Hepatocyte (in vitro differentiated cells): ENCODE measurements at regions not wholly inside any gene's neighbourhood (a gene's known extent, or its start where the extent isn't known, plus 50 kb on each side); places are given as distances from the start of the nearest gene placed in this dataset.

Experiments used
- DNase-seq: peaks from one replicate; pipeline ENCODE4 v3.0.0-alpha.2; 2016; ENCODE audit warnings: low spot score
- H2AFZ ChIP-seq: fragments of 200-600 bp; sonication (generic); 2 replicates; pipeline ENCODE4 v1.6.0; 2016; ENCODE audit warnings: antibody characterized with exemption, mild to moderate bottlenecking
- H3K27ac ChIP-seq: fragments of 200-600 bp; sonication (generic); 2 replicates; pipeline ENCODE4 v1.5.1; 2016; ENCODE audit warnings: mild to moderate bottlenecking
- H3K27me3 ChIP-seq: fragments of 200-600 bp; sonication (generic); 2 replicates; pipeline ENCODE4 v1.6.1; 2016
- H3K36me3 ChIP-seq: fragments of 200-600 bp; sonication (generic); replicated peaks from 2 replicates; pipeline ENCODE4 v1.5.1; 2016; ENCODE audit warnings: low read depth; ENCODE audit not compliant: insufficient read depth
- H3K4me1 ChIP-seq: fragments of 200-600 bp; sonication (generic); 2 replicates; pipeline ENCODE4 v1.5.1; 2016; ENCODE audit warnings: mild to moderate bottlenecking, moderate library complexity; ENCODE audit not compliant: insufficient read depth
- H3K4me2 ChIP-seq: fragments of 200-600 bp; sonication (generic); 2 replicates; pipeline ENCODE4 v1.6.0; 2016
- H3K4me3 ChIP-seq: fragments of 200-600 bp; sonication (generic); 2 replicates; pipeline ENCODE4 v1.5.1; 2016; ENCODE audit warnings: mild to moderate bottlenecking
- H3K79me2 ChIP-seq: fragments of 200-600 bp; sonication (generic); 2 replicates; pipeline ENCODE4 v1.6.0; 2017; ENCODE audit warnings: mild to moderate bottlenecking
- H3K9me2 ChIP-seq: fragments of 200-600 bp; sonication (generic); replicated peaks from 2 replicates; pipeline ENCODE4 v1.6.0; 2017; ENCODE audit warnings: mild to moderate bottlenecking; ENCODE audit not compliant: insufficient read depth
- H3K9me3 ChIP-seq: fragments of 200-600 bp; sonication (generic); 2 replicates; pipeline ENCODE4 v1.5.1; 2016; ENCODE audit warnings: low read depth, mild to moderate bottlenecking
- H4K20me1 ChIP-seq: fragments of 200-600 bp; sonication (generic); 2 replicates; pipeline ENCODE4 v1.6.0; 2016; ENCODE audit warnings: mild to moderate bottlenecking; ENCODE audit not compliant: insufficient read depth, poor library complexity, severe bottlenecking
- EZH2 ChIP-seq: fragments of 200-600 bp; sonication (generic); IDR thresholded peaks from 2 replicates; pipeline ENCODE4 v1.6.1; 2016; ENCODE audit warnings: antibody characterized with exemption, mild to moderate bottlenecking, borderline replicate concordance
- EZH2phosphoT487 ChIP-seq: fragments of 200-600 bp; sonication (generic); IDR thresholded peaks from one replicate; pipeline ENCODE4 v1.6.1; 2018; ENCODE audit warnings: antibody characterized with exemption, mild to moderate bottlenecking, low read depth, moderate library complexity; ENCODE audit not compliant: unreplicated experiment, severe bottlenecking
- WGBS: methylation state at CpG from one replicate; pipeline ENCODE4 v1.1.6; 2016; ENCODE audit warnings: low lambda C conversion rate; ENCODE audit errors: missing lambda C conversion rate; 5-methylcytosine and 5-hydroxymethylcytosine counted together
- TF ChIP-seq, protein P1 (sequence below): fragments of 200-600 bp; sonication (generic); IDR thresholded peaks from 2 replicates; pipeline ENCODE4 v1.5.1; 2016; ENCODE audit warnings: antibody characterized with exemption, mild to moderate bottlenecking; ENCODE audit not compliant: poor library complexity

DNA sequence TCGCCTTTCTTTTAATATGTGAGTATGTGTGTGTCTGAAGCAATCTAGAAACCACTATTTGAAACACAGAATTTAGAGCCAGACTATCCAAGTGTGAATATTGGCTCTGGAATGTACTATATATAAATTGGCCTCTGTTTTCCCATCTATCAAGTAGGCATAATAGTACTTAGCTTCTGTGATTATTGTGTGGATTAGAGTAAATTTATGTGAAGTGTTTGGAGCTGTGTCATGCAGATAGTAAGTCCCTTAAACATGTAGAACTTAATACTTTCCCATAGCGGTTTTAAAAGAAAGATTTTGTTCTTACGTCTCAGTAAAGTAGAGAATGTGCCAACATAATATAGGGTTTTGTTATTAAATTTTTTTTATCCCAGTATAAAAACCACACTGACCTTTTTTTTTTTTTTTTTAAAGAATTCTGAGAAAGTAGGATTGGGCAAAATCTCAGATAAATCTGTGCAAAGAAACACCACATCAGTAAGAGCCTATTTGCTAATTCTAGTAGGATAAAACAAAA is 432.3 kb downstream of the RFC3 start:
- Histone ChIP-seq H3K4me1 (no peaks in the 10 kb centered on the region), H3K9me2 (no peaks in the 10 kb centered on the region), H3K79me2 (no peaks in the 10 kb centered on the region), H3K4me3 (no peak overlapping the region), H3K27me3 (no peaks in the 10 kb centered on the region), H4K20me1 (no peaks in the 10 kb centered on the region), H3K27ac (no peak overlapping the region), H3K36me3 (no peaks in the 10 kb centered on the region), H3K4me2 (no peak overlapping the region), H2AFZ (no peak overlapping the region), H3K9me3 (no peaks in the 10 kb centered on the region)
- TF ChIP-seq EZH2 = no peak
- WGBS = 78% methylated on average over 3 of the region's 3 CpGs
- DNase-seq = no peak

DNA sequence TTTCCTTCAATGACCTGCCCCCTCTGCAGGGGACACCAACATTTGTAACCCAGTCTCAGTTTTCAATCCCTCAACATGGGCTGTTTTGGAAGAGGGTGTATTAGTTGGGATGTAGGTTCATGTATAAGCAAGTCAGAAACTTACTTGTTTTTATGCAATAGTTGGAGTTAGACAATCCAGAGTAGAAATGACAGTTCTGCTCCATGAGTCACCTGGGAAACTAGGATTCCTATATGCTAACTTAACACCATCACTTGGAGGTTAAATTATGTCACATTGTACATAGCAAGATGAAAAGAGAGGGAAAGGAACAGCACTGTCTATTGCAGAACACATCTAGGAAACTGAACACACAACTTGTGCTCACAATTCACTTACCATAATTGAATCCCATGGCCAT is 436.4 kb downstream of the RFC3 start:
- Histone ChIP-seq H4K20me1 (no peaks in the 10 kb centered on the region), H3K27me3 (no peaks in the 10 kb centered on the region), H3K9me3 (no peaks in the 10 kb centered on the region), H2AFZ (no peak overlapping the region), H3K4me3 (no peak overlapping the region), H3K4me2 (no peak overlapping the region), H3K27ac (no peak overlapping the region), H3K36me3 (no peaks in the 10 kb centered on the region), H3K79me2 (no peaks in the 10 kb centered on the region), H3K9me2 (no peaks in the 10 kb centered on the region), H3K4me1 (no peaks in the 10 kb centered on the region)
- no peak for TF ChIP-seq EZH2
- TF ChIP-seq, protein P1, sequence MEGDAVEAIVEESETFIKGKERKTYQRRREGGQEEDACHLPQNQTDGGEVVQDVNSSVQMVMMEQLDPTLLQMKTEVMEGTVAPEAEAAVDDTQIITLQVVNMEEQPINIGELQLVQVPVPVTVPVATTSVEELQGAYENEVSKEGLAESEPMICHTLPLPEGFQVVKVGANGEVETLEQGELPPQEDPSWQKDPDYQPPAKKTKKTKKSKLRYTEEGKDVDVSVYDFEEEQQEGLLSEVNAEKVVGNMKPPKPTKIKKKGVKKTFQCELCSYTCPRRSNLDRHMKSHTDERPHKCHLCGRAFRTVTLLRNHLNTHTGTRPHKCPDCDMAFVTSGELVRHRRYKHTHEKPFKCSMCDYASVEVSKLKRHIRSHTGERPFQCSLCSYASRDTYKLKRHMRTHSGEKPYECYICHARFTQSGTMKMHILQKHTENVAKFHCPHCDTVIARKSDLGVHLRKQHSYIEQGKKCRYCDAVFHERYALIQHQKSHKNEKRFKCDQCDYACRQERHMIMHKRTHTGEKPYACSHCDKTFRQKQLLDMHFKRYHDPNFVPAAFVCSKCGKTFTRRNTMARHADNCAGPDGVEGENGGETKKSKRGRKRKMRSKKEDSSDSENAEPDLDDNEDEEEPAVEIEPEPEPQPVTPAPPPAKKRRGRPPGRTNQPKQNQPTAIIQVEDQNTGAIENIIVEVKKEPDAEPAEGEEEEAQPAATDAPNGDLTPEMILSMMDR = no peak
- TF ChIP-seq EZH2phosphoT487 = no peak
- DNase-seq = no peak

DNA sequence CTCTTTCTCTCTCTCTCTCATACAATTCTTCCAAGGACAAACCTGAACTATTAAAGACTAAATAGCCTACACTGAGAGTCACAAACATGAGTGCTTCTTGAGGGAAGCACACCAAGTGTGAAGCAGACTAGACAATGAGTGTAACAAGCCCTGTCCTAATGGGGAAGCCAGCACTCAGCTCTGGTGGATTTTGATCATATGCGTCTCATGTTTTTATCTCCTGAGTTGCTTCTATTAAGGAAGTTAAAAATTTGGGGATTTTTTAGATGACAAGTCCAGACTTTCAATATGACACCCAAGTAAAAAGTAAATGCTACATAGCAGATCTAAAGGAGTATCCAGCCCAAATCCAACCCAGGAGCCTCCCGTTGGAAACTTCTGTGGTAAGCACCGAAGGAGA is 437.8 kb downstream of the RFC3 start:
- no peaks in the 10 kb centered on the region for H3K27me3 ChIP-seq
- H3K36me3 ChIP-seq = no peaks in the 10 kb centered on the region
- WGBS = 94% methylated on average over 3 of the region's 3 CpGs
- no peaks in the 10 kb centered on the region for H4K20me1 ChIP-seq
- no peak for TF ChIP-seq EZH2phosphoT487
- TF ChIP-seq, protein P1 = no peak
- TF ChIP-seq EZH2 = no peak
- H3K79me2 ChIP-seq = no peaks in the 10 kb centered on the region
- no peak overlapping the region for H3K4me3 ChIP-seq
- no peak overlapping the region for H3K4me2 ChIP-seq
- DNase-seq = no peak
- no peak overlapping the region for H3K27ac ChIP-seq
- no peak overlapping the region for H2AFZ ChIP-seq
- H3K9me3 ChIP-seq = no peaks in the 10 kb centered on the region
- H3K9me2 ChIP-seq = no peaks in the 10 kb centered on the region
- no peaks in the 10 kb centered on the region for H3K4me1 ChIP-seq

DNA sequence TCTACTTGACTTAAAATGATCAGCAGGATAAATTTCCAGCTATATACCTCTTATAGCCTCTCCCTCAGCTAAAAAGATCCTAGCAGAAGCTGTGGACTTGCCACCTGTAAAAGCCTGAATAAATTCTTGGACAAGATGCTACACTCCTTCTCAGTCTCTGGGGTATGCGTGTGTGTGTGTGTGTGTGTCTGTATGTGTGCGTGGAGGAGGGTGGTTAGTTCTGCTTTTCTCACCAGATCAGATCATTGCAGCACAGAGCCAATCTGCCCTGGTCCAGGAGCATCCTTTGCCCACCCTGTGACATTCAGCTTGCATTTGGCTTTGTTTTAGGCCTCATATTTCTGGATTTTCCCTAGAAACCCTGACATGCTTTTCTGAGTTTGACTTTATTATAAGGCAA is 438.3 kb downstream of the RFC3 start:
- DNase-seq = no peak
- no peaks in the 10 kb centered on the region for H3K79me2 ChIP-seq

DNA sequence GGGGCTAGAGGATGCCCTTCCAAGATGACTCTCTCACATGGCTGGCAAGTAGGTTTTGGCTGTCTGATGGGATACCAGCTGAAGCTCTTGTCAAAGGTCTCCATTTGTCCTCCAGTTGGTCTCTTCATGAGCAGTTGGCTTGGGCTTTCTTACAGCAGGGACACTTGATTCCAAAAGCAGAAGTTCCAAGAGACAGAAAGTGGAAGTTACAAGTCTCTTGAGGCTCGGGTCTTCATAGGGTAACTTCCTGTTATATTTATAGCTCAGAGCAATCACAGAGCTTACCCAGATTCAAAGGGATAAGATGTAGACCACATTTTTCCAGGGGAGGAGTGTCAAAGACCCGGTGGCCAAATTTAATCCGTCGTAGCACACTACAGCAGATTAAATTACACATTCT is 440.0 kb downstream of the RFC3 start:
- no peak overlapping the region for H3K27ac ChIP-seq
- no peak for TF ChIP-seq EZH2phosphoT487
- TF ChIP-seq, protein P1 = no peak
- no peak for TF ChIP-seq EZH2
- no peak overlapping the region for H2AFZ ChIP-seq
- H3K4me1 ChIP-seq = no peaks in the 10 kb centered on the region
- no peaks in the 10 kb centered on the region for H3K79me2 ChIP-seq
- DNase-seq = no peak
- H3K36me3 ChIP-seq = no peaks in the 10 kb centered on the region
- no peaks in the 10 kb centered on the region for H3K9me2 ChIP-seq
- no peak overlapping the region for H3K4me3 ChIP-seq
- WGBS = 70% methylated on average over 4 of the region's 4 CpGs
- no peak overlapping the region for H3K4me2 ChIP-seq
- H3K27me3 ChIP-seq = no peaks in the 10 kb centered on the region
- no peaks in the 10 kb centered on the region for H3K9me3 ChIP-seq
- no peaks in the 10 kb centered on the region for H4K20me1 ChIP-seq

More for the DNA sequence above, 438.3 kb downstream of the RFC3 start:
- no peaks in the 10 kb centered on the region for H3K9me3 ChIP-seq
- no peaks in the 10 kb centered on the region for H3K36me3 ChIP-seq
- no peak overlapping the region for H3K4me2 ChIP-seq
- no peak overlapping the region for H3K27ac ChIP-seq
- 73% methylated on average over 2 of the region's 2 CpGs for WGBS
- H3K4me1 ChIP-seq = no peaks in the 10 kb centered on the region
- no peaks in the 10 kb centered on the region for H4K20me1 ChIP-seq
- no peaks in the 10 kb centered on the region for H3K9me2 ChIP-seq
- H3K4me3 ChIP-seq = no peak overlapping the region
- H2AFZ ChIP-seq = no peak overlapping the region
- TF ChIP-seq EZH2 = no peak
- no peaks in the 10 kb centered on the region for H3K27me3 ChIP-seq
